ENCODE measurements at regions not wholly inside any gene's neighbourhood (a gene's known extent, or its start where the extent isn't known, plus 50 kb on each side); places are given as distances from the start of the nearest gene placed in this dataset.

GRCh38 chr18:45542043-45542442 is 73.2 kb upstream of the SLC14A2 start:
- TF ChIP-seq CTCF (IDR thresholded peaks at IDR 0.05) (no peak), POLR2A (IDR thresholded peaks at IDR 0.05) (no peak)
